Fibroblast of lung (primary cell): ENCODE measurements at regions not wholly inside any gene's neighbourhood (a gene's known extent, or its start where the extent isn't known, plus 50 kb on each side); places are given as distances from the start of the nearest gene placed in this dataset.

Source experiments
- DNase-seq, 2 donors: peaks; one replicate each; pipeline versions ENCODE4 v3.0.0 to v3.0.0-alpha.2; 2010; ENCODE audit warnings: low read depth in 2 of 2
- H2AFZ ChIP-seq: 2 replicates; pipeline ENCODE4 v1.5.1; 2012; ENCODE audit warnings: low read length, control low read depth, inconsistent platforms
- H3K27ac ChIP-seq: 2 replicates; pipeline ENCODE4 v1.5.1; 2011; ENCODE audit warnings: low read length, control low read depth; ENCODE audit not compliant: insufficient read depth
- H3K27me3 ChIP-seq: 2 replicates; pipeline ENCODE4 v1.5.1; 2011; ENCODE audit warnings: mild to moderate bottlenecking, low read length; ENCODE audit not compliant: control insufficient read depth, insufficient read depth
- H3K36me3 ChIP-seq: 2 replicates; pipeline ENCODE4 v1.5.1; 2011; ENCODE audit warnings: low read length; ENCODE audit not compliant: control insufficient read depth, insufficient read depth
- H3K4me1 ChIP-seq: 2 replicates; pipeline ENCODE4 v1.5.1; 2011; ENCODE audit warnings: low read length; ENCODE audit not compliant: control insufficient read depth, insufficient read depth; ENCODE audit errors: extremely low read depth
- H3K4me2 ChIP-seq: 2 replicates; pipeline ENCODE4 v1.5.1; 2011; ENCODE audit warnings: low read length, control low read depth; ENCODE audit not compliant: insufficient read depth; ENCODE audit errors: extremely low read depth
- H3K4me3 ChIP-seq, 4 experiments: fragments of 200-600 bp in 1 of 4; sonication (generic) in 1 of 4; replicated peaks in 1 of 4; 2 replicates each; pipeline ENCODE4 v1.5.1; 2011 to 2016; ENCODE audit warnings: low read length in 4 of 4, low read depth in 3 of 4, mild to moderate bottlenecking in 3 of 4, control low read depth in 2 of 4, inconsistent platforms in 1 of 4, mixed read lengths in 1 of 4; ENCODE audit not compliant: insufficient read depth in 1 of 4; ENCODE audit errors: control extremely low read depth in 1 of 4
- H3K79me2 ChIP-seq: 2 replicates; pipeline ENCODE4 v1.5.1; 2012; ENCODE audit warnings: mild to moderate bottlenecking, low read length, inconsistent platforms; ENCODE audit not compliant: control insufficient read depth, insufficient read depth
- H3K9ac ChIP-seq: 2 replicates; pipeline ENCODE4 v1.5.1; 2011; ENCODE audit warnings: mild to moderate bottlenecking, low read length, control low read depth; ENCODE audit not compliant: insufficient read depth
- H3K9me3 ChIP-seq: 2 replicates; pipeline ENCODE4 v1.5.1; 2012; ENCODE audit warnings: low read depth, low read length; ENCODE audit not compliant: control insufficient read depth, insufficient read depth
- H4K20me1 ChIP-seq: 2 replicates; pipeline ENCODE4 v1.5.1; 2011; ENCODE audit warnings: low read length; ENCODE audit not compliant: control insufficient read depth, insufficient read depth; ENCODE audit errors: extremely low read depth
- CTCF ChIP-seq, 2 donors: IDR thresholded peaks in 1 of 2; conservative IDR thresholded peaks in 1 of 2; 1 replicate in 1 of 2; 2 replicates in 1 of 2; pipeline ENCODE4 v1.5.1; 2011 to 2012; ENCODE audit warnings: low read length in 2 of 2, control low read depth in 1 of 2, inconsistent platforms in 1 of 2, low read depth in 1 of 2, mild to moderate bottlenecking in 1 of 2
- EZH2 ChIP-seq: IDR thresholded peaks from 2 replicates; pipeline ENCODE4 v1.5.1; 2012; ENCODE audit warnings: low read length, control low read depth, mild to moderate bottlenecking; ENCODE audit errors: missing control alignments

- DNase-seq, result peak; percentile 77 to 87
- no peaks in the 10 kb centered on the region for H3K27me3 ChIP-seq
- peaks cover 8% of the 10 kb centered on the region for H3K4me1 ChIP-seq
- H3K9me3 ChIP-seq, result no peaks in the 10 kb centered on the region
- no peak overlapping the region for H3K9ac ChIP-seq
- no peak overlapping the region for H3K4me3 ChIP-seq
- no peaks in the 10 kb centered on the region for H4K20me1 ChIP-seq
- peak overlapping the region; percentile 63 for H3K4me2 ChIP-seq
- no peak for TF ChIP-seq CTCF (conservative IDR thresholded peaks at IDR 0.05 in 1 of 2, IDR thresholded peaks at IDR 0.05 in 1 of 2; ENCODE audit: low read depth in 1 of 2, low read length in 2 of 2)
- TF ChIP-seq EZH2, result no peak
- no peaks in the 10 kb centered on the region for H3K36me3 ChIP-seq
- H2AFZ ChIP-seq, result no peak overlapping the region
- no peaks in the 10 kb centered on the region for H3K79me2 ChIP-seq
- peak overlapping the region; percentile 82 for H3K27ac ChIP-seq
These were observed 738.5 kb downstream of the DIAPH3 start for GRCh38 chr13:59425211-59425741.

GRCh38 chr13:59435024-59435423 is 728.7 kb downstream of the DIAPH3 start:
- TF ChIP-seq CTCF (conservative IDR thresholded peaks at IDR 0.05 in 1 of 2, IDR thresholded peaks at IDR 0.05 in 1 of 2; ENCODE audit: low read depth in 1 of 2, low read length in 2 of 2), result no peak
- TF ChIP-seq EZH2, result no peak
- no peaks in the 10 kb centered on the region for H3K4me1 ChIP-seq
- DNase-seq, result no peak
- no peak overlapping the region for H3K27ac ChIP-seq
- H3K9ac ChIP-seq, result no peak overlapping the region
- no peak overlapping the region for H3K4me2 ChIP-seq
- H3K9me3 ChIP-seq, result no peaks in the 10 kb centered on the region
- H3K36me3 ChIP-seq, result no peaks in the 10 kb centered on the region
- H3K4me3 ChIP-seq, result no peak overlapping the region
- H3K27me3 ChIP-seq, result no peaks in the 10 kb centered on the region
- H2AFZ ChIP-seq, result no peak overlapping the region
- H4K20me1 ChIP-seq, result no peaks in the 10 kb centered on the region
- H3K79me2 ChIP-seq, result no peaks in the 10 kb centered on the region

- peak in 1 of 2 donors; percentile 73 for DNase-seq
- H3K9me3 ChIP-seq, result no peaks in the 10 kb centered on the region
- H3K79me2 ChIP-seq, result no peaks in the 10 kb centered on the region
- H3K36me3 ChIP-seq, result no peaks in the 10 kb centered on the region
- H2AFZ ChIP-seq, result no peak overlapping the region
- TF ChIP-seq EZH2 (no peak), CTCF (conservative IDR thresholded peaks at IDR 0.05 in 1 of 2, IDR thresholded peaks at IDR 0.05 in 1 of 2; ENCODE audit: low read depth in 1 of 2, low read length in 2 of 2) (no peak)
- H3K27ac ChIP-seq, result no peak overlapping the region
- H3K27me3 ChIP-seq, result no peaks in the 10 kb centered on the region
- no peak overlapping the region for H3K4me2 ChIP-seq
- no peaks in the 10 kb centered on the region for H3K4me1 ChIP-seq
- no peak overlapping the region for H3K9ac ChIP-seq
- H4K20me1 ChIP-seq, result no peaks in the 10 kb centered on the region
- H3K4me3 ChIP-seq, result no peak overlapping the region
These were observed 726.0 kb downstream of the DIAPH3 start for GRCh38 chr13:59437544-59438301.
